ENCODE measurements at regions not wholly inside any gene's neighbourhood (a gene's known extent, or its start where the extent isn't known, plus 50 kb on each side); places are given as distances from the start of the nearest gene placed in this dataset.

DNA sequence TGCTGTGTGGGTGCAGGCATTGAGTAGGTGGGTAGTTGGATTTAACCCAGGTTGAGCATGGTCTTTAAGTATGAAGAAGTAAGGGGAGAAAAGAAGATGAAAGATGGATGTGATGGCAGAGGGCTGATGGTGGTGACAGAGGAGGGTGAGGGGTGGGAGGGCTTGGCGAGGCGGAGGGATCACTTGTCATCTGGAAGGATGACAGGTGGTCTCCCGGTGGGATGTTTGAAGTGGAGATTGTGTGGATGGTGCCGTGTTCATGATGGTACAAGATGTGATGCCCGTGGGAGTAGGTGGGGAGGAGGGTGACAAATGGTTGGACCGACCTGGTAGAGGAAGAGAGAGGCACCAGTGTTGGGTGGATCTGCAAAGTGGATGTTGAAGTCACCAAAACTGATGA lies 208.8 kb downstream of the RPLP1 start:
- Histone ChIP-seq H3K9ac (no peak overlapping the region), H3K4me2 (ENCODE audit: low read length) (no peak overlapping the region), H3K27ac (no peak overlapping the region), H2AFZ (no peak overlapping the region), H3K36me3 (ENCODE audit: control insufficient read depth, insufficient read depth, low read length) (no peaks in the 10 kb centered on the region), H3K4me1 (peaks cover 2% of the 10 kb centered on the region), H3K4me3 (ENCODE audit: low read depth, low read length) (no peak overlapping the region), H3K27me3 (ENCODE audit: control insufficient read depth, insufficient read depth, low read length) (no peaks in the 10 kb centered on the region), H3K79me2 (no peaks in the 10 kb centered on the region), H3K9me3 (ENCODE audit: control insufficient read depth, low read length) (no peaks in the 10 kb centered on the region)
- TF ChIP-seq CTCF (IDR thresholded peaks at IDR 0.05): no peak

DNA sequence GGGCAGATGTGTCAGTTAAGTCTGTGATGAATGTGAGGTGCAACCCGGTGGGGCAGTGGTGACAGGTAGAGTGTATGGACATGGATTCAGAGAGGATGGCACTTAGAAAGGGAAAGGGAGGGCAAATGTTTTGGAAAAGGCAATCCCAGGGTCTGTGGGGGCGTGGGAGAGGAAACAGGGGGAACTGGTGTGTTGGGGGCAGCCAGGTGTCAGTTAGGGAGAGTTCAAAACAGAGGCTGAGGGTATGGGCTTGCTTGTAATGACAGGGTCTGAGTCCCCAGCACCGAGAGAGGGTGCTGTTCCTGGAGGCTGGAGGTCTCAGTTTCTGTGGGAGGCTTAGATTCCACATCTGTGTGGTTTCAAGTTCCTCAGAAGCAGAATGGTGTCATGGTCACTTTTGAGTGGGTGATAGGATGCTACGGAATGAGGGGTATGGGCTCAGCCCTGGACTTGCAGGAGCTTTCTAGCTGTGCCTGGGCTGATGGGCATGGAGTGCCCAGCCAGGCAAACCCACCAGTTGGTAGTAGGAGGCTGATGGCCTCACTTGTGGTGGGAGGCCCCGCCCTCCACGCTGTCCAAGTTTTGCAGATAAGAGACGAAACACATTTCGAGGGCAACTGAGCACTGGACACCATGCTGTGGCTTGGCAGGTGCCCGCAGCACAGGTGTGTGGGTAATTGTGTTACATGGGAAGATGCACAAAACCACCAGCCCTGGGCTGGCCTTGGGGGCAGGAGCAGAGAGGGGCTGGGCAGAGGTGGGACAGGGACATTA lies 209.4 kb downstream of the RPLP1 start:
- no peaks in the 10 kb centered on the region for H3K36me3 ChIP-seq (ENCODE audit: control insufficient read depth, insufficient read depth, low read length)
- H3K4me3 ChIP-seq (ENCODE audit: low read depth, low read length): no peak overlapping the region
- H3K9ac ChIP-seq: no peak overlapping the region
- H3K27ac ChIP-seq: no peak overlapping the region
- H3K9me3 ChIP-seq (ENCODE audit: control insufficient read depth, low read length): no peaks in the 10 kb centered on the region
- no peak for TF ChIP-seq CTCF (IDR thresholded peaks at IDR 0.05)
- H2AFZ ChIP-seq: no peak overlapping the region
- H3K4me2 ChIP-seq (ENCODE audit: low read length): no peak overlapping the region
- peaks cover 2% of the 10 kb centered on the region for H3K4me1 ChIP-seq
- H3K79me2 ChIP-seq: no peaks in the 10 kb centered on the region
- no peaks in the 10 kb centered on the region for H3K27me3 ChIP-seq (ENCODE audit: control insufficient read depth, insufficient read depth, low read length)

GRCh38 chr15:69662645-69663000 lies 210.0 kb downstream of the RPLP1 start:
- H3K4me3 ChIP-seq (ENCODE audit: low read depth, low read length): no peak overlapping the region
- no peaks in the 10 kb centered on the region for H3K36me3 ChIP-seq (ENCODE audit: control insufficient read depth, insufficient read depth, low read length)
- no peak overlapping the region for H3K27ac ChIP-seq
- H3K27me3 ChIP-seq (ENCODE audit: control insufficient read depth, insufficient read depth, low read length): no peaks in the 10 kb centered on the region
- no peak overlapping the region for H3K4me2 ChIP-seq (ENCODE audit: low read length)
- no peak overlapping the region for H2AFZ ChIP-seq
- H3K79me2 ChIP-seq: no peaks in the 10 kb centered on the region
- no peak overlapping the region for H3K9ac ChIP-seq
- peaks cover 2% of the 10 kb centered on the region for H3K4me1 ChIP-seq
- no peaks in the 10 kb centered on the region for H3K9me3 ChIP-seq (ENCODE audit: control insufficient read depth, low read length)
- no peak for TF ChIP-seq CTCF (IDR thresholded peaks at IDR 0.05)

- no peak overlapping the region for H3K4me3 ChIP-seq (ENCODE audit: low read depth, low read length)
These were observed 210.8 kb downstream of the RPLP1 start for GRCh38 chr15:69663441-69663840.

More at GRCh38 chr15:69663441-69663840, 210.8 kb downstream of the RPLP1 start:
- H3K9ac ChIP-seq: no peak overlapping the region
- no peak for TF ChIP-seq CTCF (IDR thresholded peaks at IDR 0.05)
- no peaks in the 10 kb centered on the region for H3K27me3 ChIP-seq (ENCODE audit: control insufficient read depth, insufficient read depth, low read length)
- H3K27ac ChIP-seq: no peak overlapping the region
- H3K9me3 ChIP-seq (ENCODE audit: control insufficient read depth, low read length): no peaks in the 10 kb centered on the region
- H3K36me3 ChIP-seq (ENCODE audit: control insufficient read depth, insufficient read depth, low read length): no peaks in the 10 kb centered on the region
- no peak overlapping the region for H2AFZ ChIP-seq
- no peaks in the 10 kb centered on the region for H3K79me2 ChIP-seq
- no peak overlapping the region for H3K4me2 ChIP-seq (ENCODE audit: low read length)
- peaks cover 2% of the 10 kb centered on the region for H3K4me1 ChIP-seq
